Suprapubic skin (tissue), 4 donors: ENCODE measurements at regions not wholly inside any gene's neighbourhood (a gene's known extent, or its start where the extent isn't known, plus 50 kb on each side); places are given as distances from the start of the nearest gene placed in this dataset.

Experiments used
- POLR2A ChIP-seq, 2 donors: fragments of 450-650 bp; IDR thresholded peaks; one replicate each; pipeline ENCODE4 v1.6.1; 2017; ENCODE audit warnings: antibody characterized with exemption in 2 of 2, mild to moderate bottlenecking in 2 of 2, moderate library complexity in 2 of 2
- POLR2AphosphoS5 ChIP-seq, 3 donors: sonication (generic); formaldehyde crosslinking; IDR thresholded peaks; one replicate each; pipeline ENCODE4 v1.6.1; 2017; ENCODE audit warnings: antibody characterized with exemption in 3 of 3
- TF ChIP-seq, protein P1 (sequence below), 2 donors: fragments of 200-600 bp in 1 of 2; fragments of 450-650 bp in 1 of 2; sonication (generic) in 1 of 2; IDR thresholded peaks; one replicate each; pipeline ENCODE4 v1.5.1; 2016 to 2019; ENCODE audit warnings: antibody characterized with exemption in 2 of 2, mild to moderate bottlenecking in 1 of 2, moderate library complexity in 1 of 2

DNA sequence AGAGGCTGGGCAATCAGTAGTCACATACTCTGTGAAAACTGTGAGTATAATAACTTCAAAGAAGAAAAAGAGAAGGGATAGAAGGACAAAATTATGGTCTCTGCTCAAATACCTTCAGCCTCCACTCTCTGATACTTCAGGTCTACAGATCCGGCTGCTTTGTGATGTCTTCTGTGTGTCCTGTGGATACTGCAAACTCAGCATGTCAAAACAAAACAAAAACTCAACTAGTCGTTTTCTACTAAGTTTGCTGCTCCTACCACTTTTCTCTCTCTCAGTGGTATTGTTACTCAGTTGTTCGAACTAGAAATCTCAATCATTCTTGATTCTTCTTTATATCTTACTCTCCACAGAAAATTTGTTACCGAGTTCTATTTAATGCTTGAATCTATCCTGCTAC, 202.4 kb upstream of the ANK2 start:
- TF ChIP-seq POLR2A (IDR thresholded peaks at IDR 0.05) = no peak
- TF ChIP-seq, protein P1, sequence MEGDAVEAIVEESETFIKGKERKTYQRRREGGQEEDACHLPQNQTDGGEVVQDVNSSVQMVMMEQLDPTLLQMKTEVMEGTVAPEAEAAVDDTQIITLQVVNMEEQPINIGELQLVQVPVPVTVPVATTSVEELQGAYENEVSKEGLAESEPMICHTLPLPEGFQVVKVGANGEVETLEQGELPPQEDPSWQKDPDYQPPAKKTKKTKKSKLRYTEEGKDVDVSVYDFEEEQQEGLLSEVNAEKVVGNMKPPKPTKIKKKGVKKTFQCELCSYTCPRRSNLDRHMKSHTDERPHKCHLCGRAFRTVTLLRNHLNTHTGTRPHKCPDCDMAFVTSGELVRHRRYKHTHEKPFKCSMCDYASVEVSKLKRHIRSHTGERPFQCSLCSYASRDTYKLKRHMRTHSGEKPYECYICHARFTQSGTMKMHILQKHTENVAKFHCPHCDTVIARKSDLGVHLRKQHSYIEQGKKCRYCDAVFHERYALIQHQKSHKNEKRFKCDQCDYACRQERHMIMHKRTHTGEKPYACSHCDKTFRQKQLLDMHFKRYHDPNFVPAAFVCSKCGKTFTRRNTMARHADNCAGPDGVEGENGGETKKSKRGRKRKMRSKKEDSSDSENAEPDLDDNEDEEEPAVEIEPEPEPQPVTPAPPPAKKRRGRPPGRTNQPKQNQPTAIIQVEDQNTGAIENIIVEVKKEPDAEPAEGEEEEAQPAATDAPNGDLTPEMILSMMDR (IDR thresholded peaks at IDR 0.05) = no peak
- TF ChIP-seq POLR2AphosphoS5 (IDR thresholded peaks at IDR 0.05) = no peak
